Tongue (tissue), 1 donor: ENCODE measurements at regions not wholly inside any gene's neighbourhood (a gene's known extent, or its start where the extent isn't known, plus 50 kb on each side); places are given as distances from the start of the nearest gene placed in this dataset.
"Not testable (repeated sequence)": the region's sequence is repeated elsewhere in the genome, so short reads cannot be mapped to it uniquely, and the experiment has no call there.

Source experiments
- DNase-seq: peaks from one replicate; pipeline ENCODE4 v3.0.0-alpha.2; 2015

DNA sequence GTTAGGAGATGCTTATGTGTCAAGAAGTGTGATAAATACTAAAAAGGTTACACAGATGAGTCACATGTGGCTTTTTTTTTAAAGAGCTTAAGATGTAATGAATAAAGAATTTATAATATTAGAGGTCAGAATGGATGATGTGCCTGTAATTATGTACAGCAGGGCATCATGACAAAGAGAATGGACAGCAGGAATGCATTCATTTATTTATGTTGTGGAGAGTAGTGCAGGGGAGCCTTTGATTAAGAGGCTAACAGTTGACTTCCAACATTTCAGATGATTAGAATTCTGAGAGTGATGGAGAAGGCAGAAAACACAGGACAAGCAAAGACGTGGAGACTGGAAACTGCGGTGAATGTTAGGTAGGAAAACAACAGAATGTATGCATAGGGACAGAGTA is 691.4 kb upstream of the POM121L12 start:
- DNase-seq: no peak

DNA sequence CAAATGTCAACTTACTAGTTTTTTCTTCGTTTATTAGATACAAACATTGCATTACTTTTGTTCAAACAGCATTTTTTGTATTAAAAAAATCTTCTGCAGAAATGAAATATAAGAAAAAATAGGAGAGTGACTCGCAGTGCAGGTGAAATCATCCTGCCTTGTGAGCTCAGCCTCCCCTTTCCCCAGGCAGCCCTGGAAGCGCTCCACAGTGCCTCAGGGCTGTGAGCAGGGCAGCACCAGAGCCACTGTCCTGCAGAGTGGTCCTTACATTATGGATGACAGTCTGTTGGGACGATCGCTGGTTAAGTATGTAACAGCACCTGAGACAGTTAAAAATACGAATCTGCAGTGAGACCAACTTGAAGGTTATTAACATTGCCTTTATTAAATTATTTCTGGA is 695.4 kb upstream of the POM121L12 start:
- no peak for DNase-seq

- not testable (repeated sequence) for DNase-seq
These were observed 707.1 kb upstream of the POM121L12 start for GRCh38 chr7:52328328-52328727.

- no peak for DNase-seq
These were observed 710.2 kb upstream of the POM121L12 start for GRCh38 chr7:52325237-52325636.

- no peak for DNase-seq
These were observed 712.2 kb upstream of the POM121L12 start for GRCh38 chr7:52323202-52323746.

DNA sequence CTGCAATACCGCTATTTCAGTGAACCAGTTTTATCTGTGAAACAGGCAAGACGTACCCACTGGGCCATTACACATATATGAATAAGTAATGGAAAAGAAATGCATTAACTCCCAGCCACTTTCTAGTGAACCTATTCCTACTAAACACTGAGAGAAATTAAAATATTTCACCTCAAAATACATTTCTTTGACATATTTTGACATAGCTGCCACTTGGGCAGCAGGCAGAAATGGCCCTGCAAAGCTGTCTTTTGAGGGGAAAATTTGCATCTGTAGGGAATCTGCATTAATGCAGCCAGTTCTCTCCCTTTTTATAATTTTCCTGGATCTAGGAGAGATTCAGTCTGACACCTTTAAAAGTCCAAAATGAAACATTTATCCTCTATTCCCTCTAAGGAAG is 714.8 kb upstream of the POM121L12 start:
- no peak for DNase-seq

DNA sequence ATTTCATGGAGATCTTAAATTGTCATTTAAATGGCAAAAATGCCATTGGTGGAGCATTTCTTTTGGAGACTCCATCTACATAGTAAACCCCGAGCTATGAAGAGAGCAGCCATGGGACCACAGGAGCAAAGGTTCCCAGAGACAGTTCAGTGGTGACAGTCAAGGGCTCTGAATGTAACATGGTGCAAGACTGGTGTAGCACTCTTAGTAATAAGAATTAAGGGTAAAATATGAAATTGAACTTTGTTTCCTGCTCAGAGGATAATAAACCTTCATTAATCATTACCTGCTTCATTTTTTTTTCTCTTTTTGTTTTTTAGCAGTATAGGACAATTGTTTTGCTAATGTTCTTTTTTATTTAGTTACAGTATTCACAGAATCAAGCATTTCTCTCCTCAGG is 717.5 kb upstream of the POM121L12 start:
- DNase-seq: no peak

DNA sequence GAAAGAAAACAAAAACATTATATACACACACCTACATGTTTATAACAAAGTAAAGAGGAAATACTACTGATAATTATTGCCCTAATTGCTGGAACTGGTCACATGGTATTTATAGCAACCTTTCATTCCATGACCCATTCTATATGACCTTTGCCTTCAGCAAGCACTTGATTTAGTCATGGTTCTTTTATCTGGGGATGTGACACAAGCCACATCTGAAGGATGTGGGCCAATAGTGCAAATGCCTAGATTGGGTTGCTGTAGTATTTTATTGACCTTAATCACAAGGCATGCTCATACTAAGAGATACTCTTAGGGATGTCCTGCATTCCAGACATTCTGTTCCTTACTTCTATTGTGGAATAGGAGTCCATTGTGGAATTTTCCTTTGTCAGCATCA is 723.5 kb upstream of the POM121L12 start:
- no peak for DNase-seq

DNA sequence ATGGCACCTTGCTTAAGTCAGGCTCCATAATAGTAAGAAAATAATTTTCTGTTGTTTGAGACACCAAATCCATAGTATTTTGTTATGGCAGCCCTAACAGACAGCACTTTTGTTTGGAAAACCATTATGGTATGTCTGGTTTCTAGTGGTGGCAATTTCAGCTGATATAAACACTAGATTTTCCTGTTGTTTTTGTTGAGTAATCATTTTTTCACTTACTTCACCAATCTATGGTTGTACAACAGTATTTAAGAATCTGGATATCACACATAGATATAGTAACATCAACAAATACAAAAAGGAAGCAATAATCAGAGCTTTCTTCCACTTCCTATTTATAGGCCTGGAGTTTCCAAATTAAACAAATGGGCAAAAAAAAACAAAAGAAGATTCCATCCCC is 725.8 kb upstream of the POM121L12 start:
- no peak for DNase-seq

DNA sequence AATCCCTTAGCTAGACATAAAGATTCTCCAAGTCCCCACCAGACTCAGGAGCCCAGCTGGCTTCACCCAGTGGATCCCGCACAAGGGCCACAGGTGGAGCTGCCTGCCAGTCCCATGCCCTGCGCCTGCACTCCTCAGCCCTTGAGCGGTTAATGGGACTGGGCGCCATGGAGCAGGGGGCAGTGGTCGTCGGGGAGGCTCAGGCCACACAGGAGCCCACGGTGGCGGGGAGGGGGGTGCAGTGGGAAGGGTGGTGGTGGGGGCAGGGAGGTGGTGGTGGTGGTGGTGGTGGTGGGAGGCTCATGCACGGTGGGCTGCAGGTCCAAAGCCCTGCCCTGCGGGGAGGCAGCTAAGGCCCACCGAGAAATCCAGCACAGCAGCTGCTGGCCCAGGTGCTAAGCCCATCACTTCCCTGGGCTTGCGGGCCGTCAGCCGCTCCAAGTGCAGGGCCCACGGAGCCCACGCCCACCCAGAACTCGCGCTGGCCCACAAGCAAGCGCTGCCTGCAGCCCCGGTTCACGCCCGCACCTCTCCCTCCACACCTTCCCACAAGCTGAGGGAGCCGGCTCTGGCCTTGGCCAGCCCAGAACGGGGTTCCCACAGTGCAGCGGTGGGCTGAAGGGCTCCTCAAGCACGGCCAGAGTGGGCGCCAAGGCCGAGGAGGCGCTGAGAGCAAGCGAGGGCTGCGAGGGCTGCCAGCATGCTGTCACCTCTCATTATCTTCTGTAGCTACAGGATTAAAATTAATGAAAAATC is 732.5 kb upstream of the POM121L12 start:
- no peak for DNase-seq

GRCh38 chr7:52297128-52297527 is 738.3 kb upstream of the POM121L12 start:
- no peak for DNase-seq

GRCh38 chr7:52294942-52295341 is 740.5 kb upstream of the POM121L12 start:
- no peak for DNase-seq

GRCh38 chr7:52289247-52289646 is 746.2 kb upstream of the POM121L12 start:
- no peak for DNase-seq

GRCh38 chr7:52287698-52288097 is 747.7 kb upstream of the POM121L12 start:
- no peak for DNase-seq

DNA sequence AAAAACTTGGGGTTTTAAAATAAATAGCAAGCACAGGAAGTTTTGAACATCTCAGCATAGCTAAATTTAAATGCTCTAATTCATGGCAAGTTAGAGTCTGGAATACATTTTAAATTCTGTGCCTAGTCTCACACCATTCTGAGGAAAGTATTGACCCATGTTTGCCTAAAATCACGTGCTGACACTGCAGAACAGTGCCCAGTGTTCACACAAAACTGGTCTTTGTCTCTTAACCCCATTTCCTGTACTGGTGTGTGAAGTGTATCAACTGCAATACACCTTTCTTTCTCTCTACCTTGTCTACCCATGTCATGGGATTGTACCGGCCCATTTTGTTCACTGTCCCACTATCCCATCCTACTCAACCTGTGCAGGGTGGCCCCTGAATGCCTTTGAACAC is 749.7 kb upstream of the POM121L12 start:
- no peak for DNase-seq

GRCh38 chr7:52283335-52283734 is 752.1 kb upstream of the POM121L12 start:
- DNase-seq: no peak

DNA sequence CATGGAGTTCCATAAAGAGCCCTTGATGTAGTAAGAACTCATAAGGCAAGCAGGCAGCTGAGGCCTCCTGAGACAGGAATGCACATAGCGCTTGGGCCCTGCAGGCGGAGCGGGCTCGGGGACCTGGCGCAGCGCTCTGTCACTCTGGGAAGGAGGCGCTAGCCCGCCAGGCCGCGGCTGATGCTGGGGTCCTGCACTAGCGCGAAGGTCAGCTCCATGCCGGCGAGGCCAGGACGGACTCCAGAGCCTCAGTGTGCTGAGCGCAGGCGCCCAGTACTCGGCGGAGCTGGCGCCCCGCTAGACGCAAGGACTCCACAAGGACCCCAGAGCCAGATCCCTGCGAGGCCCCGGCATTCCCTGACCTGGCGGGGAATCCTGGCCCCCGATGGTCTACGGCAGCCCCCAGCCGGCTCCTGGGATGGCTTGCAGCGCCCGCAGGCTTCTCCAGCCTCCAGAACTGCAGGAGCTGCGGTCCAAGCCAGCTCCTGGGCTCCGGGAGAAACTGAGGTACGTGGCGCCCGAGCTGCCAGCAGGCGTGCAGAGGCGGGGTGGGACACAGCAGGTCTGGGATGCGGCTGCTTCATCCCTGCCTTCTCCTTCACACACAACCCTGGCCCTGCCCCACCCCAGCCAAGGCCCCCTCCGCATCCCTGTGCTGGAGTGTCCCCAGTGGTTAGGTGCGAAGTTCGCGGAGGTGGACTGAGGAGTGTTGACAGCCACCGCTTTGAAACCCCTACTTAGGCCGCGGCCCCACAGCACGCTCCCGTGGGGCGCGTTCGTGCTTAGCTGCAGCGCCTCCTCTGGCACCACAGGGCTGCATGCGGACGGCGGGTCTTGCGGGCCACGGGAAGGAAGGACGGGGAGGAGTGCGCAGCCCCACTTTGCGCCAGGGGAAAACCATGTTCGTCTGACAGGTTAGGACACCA is 761.5 kb upstream of the POM121L12 start:
- DNase-seq: no peak

- DNase-seq: no peak
These were observed 763.7 kb upstream of the POM121L12 start for GRCh38 chr7:52271703-52272102.

- DNase-seq: no peak
These were observed 765.1 kb upstream of the POM121L12 start for GRCh38 chr7:52270301-52270700.

DNA sequence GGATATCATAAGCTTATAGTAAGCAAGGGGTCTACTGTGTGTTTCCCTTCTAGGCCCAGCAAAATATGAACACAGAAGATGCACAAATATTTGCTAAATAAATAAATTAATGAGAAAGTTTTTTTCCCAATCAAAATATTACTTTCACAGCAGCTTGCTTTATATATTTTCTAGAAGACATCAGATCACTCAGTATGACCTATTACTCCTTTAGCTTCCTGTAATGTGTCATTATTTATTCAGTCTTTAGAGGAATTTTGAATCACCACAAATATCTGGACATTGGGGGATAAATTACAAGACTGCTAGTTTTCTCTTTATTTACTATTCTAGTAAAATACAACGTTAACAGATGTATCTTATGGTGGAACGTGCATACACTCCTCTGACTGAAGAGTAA is 765.8 kb upstream of the POM121L12 start:
- DNase-seq: no peak

DNA sequence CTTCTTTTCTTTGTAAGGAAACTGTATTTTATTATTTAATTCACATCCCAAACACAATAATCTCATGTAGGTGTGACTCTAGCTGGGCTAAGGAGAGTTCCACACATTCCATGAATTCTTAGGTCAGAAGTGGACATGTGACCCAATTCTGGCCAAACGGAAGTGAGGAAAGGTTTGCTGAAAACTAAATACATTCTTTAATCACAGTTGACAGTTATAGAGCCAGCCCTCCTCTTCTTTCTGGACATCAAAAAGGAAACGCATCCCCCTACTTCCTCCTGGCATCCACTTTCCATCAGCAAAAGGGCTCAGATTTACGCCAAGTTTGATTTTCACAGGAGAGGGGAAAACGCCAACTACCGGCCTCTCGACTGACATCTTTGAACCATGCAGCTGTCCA is 774.4 kb upstream of the POM121L12 start:
- no peak for DNase-seq

DNA sequence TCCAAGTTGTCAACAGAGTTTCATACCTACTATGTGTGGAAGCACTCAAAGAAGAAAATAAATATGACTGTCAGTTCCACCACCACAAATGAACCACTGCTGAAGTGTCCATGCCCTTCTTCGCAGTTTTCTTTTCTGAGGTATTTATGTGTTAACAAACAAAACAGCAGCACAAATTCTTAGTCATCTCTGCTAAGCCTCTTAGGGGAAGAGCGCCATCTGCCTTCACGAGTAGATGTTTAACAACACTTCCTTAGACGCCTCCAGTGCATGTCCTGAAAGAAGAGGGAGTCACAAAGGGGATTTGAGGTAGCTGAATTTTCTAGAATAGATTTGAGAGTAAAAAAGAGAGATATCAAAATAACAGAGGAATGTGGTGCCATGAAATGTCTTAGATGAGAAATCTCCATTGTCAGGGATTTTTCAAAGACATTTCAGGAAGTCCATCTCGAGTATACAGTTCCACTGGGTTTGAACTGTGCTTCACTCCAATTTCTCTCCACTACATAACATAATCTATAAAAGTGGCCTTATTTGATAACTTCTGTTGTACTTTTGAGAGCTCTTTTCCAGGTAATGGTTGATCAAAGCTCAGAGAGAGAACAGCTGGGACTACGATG is 775.3 kb upstream of the POM121L12 start:
- DNase-seq: no peak

DNA sequence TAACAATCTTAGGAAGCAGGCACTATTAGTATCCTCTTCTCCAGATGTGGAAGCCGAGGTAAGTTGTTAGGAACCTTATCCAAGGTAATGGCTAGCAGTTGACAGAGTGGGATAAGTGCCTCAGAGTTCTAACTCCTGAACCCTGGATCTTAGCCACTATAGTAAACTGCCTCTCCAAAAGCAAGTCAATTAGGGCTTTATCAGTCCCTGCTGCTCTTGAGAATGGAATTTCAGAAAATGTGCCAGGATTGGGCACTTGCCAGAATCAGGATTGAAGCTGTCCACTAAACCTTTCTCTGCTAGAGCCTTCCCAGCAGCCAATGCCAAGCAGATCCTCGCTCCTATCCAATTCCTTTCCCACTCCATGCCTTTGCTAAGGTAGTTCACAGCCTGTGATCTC is 777.5 kb upstream of the POM121L12 start:
- peak; percentile 56 for DNase-seq
